ENCODE measurements at regions not wholly inside any gene's neighbourhood (a gene's known extent, or its start where the extent isn't known, plus 50 kb on each side); places are given as distances from the start of the nearest gene placed in this dataset.

GRCh38 chr1:29523136-29523535 lies 286.8 kb downstream of the PTPRU start:
- TF ChIP-seq CTCF (IDR thresholded peaks at IDR 0.05) = no peak
- TF ChIP-seq EP300 (IDR thresholded peaks at IDR 0.05) = no peak
